Activated CD4-positive, alpha-beta memory T cell treated with anti-CD3 and anti-CD28 coated beads, Interleukin-2, amount 10 ng/mL, durations not matched to agents 7 days and 5 days (primary cell): ENCODE measurements at regions not wholly inside any gene's neighbourhood (a gene's known extent, or its start where the extent isn't known, plus 50 kb on each side); places are given as distances from the start of the nearest gene placed in this dataset.

ENCODE experiments used
- CTCF ChIA-PET: fragments of 350-600 bp; sonication (Branson Sonifier 250); formaldehyde crosslinking; loops from one replicate; lab custom pipeline; 2021; ENCODE audit warnings: antibody characterized with exemption, inconsistent platforms; lab: Charles Lee
- POLR2A ChIA-PET: fragments of 350-600 bp; sonication (Branson Sonifier 250); formaldehyde crosslinking; loops from one replicate; lab custom pipeline; 2021; ENCODE audit warnings: antibody characterized with exemption; lab: Charles Lee
- DNase-seq: peaks from one replicate; pipeline ENCODE4 v3.0.0-alpha.2; 2020
- H3K27ac Mint-ChIP-seq: one replicate; pipeline ENCODE4 v1.8.0; 2021; ENCODE audit warnings: mild to moderate bottlenecking, mixed read lengths
- H3K27me3 Mint-ChIP-seq: one replicate; pipeline ENCODE4 v1.8.0; 2021; ENCODE audit warnings: mixed read lengths
- H3K36me3 Mint-ChIP-seq: one replicate; pipeline ENCODE4 v1.8.0; 2021; ENCODE audit warnings: low read depth, mixed read lengths
- H3K4me1 Mint-ChIP-seq: one replicate; pipeline ENCODE4 v1.8.0; 2021; ENCODE audit warnings: mixed read lengths
- H3K4me3 Mint-ChIP-seq: one replicate; pipeline ENCODE4 v1.8.0; 2021; ENCODE audit warnings: mild to moderate bottlenecking, mixed read lengths
- H3K9me3 Mint-ChIP-seq: one replicate; pipeline ENCODE4 v1.8.0; 2021; ENCODE audit warnings: mixed read lengths

- no peaks in the 10 kb centered on the region for H3K27me3 Mint-ChIP-seq
Observed at GRCh38 chr3:117005274-117005673, 295.7 kb downstream of the TUSC7 start.

GRCh38 chr3:117005911-117006522 lies 296.4 kb downstream of the TUSC7 start:
- ChIA-PET POLR2A (no interaction called here), CTCF (no interaction called here)
- no peaks in the 10 kb centered on the region for H3K9me3 Mint-ChIP-seq
- H3K4me1 Mint-ChIP-seq = no peaks in the 10 kb centered on the region
- H3K4me3 Mint-ChIP-seq = no peak overlapping the region
- H3K27me3 Mint-ChIP-seq = no peaks in the 10 kb centered on the region
- no peaks in the 10 kb centered on the region for H3K36me3 Mint-ChIP-seq
- no peak for DNase-seq
- no peak overlapping the region for H3K27ac Mint-ChIP-seq

More at GRCh38 chr3:117005274-117005673, 295.7 kb downstream of the TUSC7 start:
- no peak for DNase-seq
- no peak overlapping the region for H3K27ac Mint-ChIP-seq
- no peaks in the 10 kb centered on the region for H3K9me3 Mint-ChIP-seq
- ChIA-PET POLR2A (no interaction called here), CTCF (no interaction called here)
- H3K36me3 Mint-ChIP-seq = no peaks in the 10 kb centered on the region
- no peak overlapping the region for H3K4me3 Mint-ChIP-seq
- H3K4me1 Mint-ChIP-seq = no peaks in the 10 kb centered on the region

- H3K27ac Mint-ChIP-seq = no peak overlapping the region
- POLR2A ChIA-PET = no interaction called here
- CTCF ChIA-PET = no interaction called here
Observed at GRCh38 chr3:117010318-117010717, 300.7 kb downstream of the TUSC7 start.

GRCh38 chr3:117011687-117012250 lies 302.2 kb downstream of the TUSC7 start:
- Mint-ChIP-seq H3K4me3 (no peak overlapping the region), H3K36me3 (no peaks in the 10 kb centered on the region), H3K27me3 (no peaks in the 10 kb centered on the region), H3K4me1 (no peaks in the 10 kb centered on the region), H3K9me3 (no peaks in the 10 kb centered on the region), H3K27ac (no peak overlapping the region)
- CTCF ChIA-PET = no interaction called here
- no peak for DNase-seq
- POLR2A ChIA-PET = no interaction called here

More at GRCh38 chr3:117010318-117010717, 300.7 kb downstream of the TUSC7 start:
- H3K36me3 Mint-ChIP-seq = no peaks in the 10 kb centered on the region
- H3K4me1 Mint-ChIP-seq = no peaks in the 10 kb centered on the region
- no peaks in the 10 kb centered on the region for H3K9me3 Mint-ChIP-seq
- no peak for DNase-seq
- no peaks in the 10 kb centered on the region for H3K27me3 Mint-ChIP-seq
- no peak overlapping the region for H3K4me3 Mint-ChIP-seq

- H3K9me3 Mint-ChIP-seq = no peaks in the 10 kb centered on the region
- H3K27ac Mint-ChIP-seq = no peak overlapping the region
- H3K4me1 Mint-ChIP-seq = no peaks in the 10 kb centered on the region
- CTCF ChIA-PET = no interaction called here
- POLR2A ChIA-PET = no interaction called here
- no peak overlapping the region for H3K4me3 Mint-ChIP-seq
- DNase-seq = no peak
- no peaks in the 10 kb centered on the region for H3K36me3 Mint-ChIP-seq
- no peaks in the 10 kb centered on the region for H3K27me3 Mint-ChIP-seq
Observed at GRCh38 chr3:117016378-117016777, 306.8 kb downstream of the TUSC7 start.

GRCh38 chr3:117017135-117017894 lies 307.7 kb downstream of the TUSC7 start:
- CTCF ChIA-PET = no interaction called here
- no peak overlapping the region for H3K4me3 Mint-ChIP-seq

GRCh38 chr3:117018655-117019054 lies 309.1 kb downstream of the TUSC7 start:
- no peaks in the 10 kb centered on the region for H3K4me1 Mint-ChIP-seq
- H3K36me3 Mint-ChIP-seq = no peaks in the 10 kb centered on the region
- H3K9me3 Mint-ChIP-seq = no peaks in the 10 kb centered on the region
- POLR2A ChIA-PET = no interaction called here
- DNase-seq = no peak
- H3K4me3 Mint-ChIP-seq = no peak overlapping the region
- H3K27me3 Mint-ChIP-seq = no peaks in the 10 kb centered on the region
- no peak overlapping the region for H3K27ac Mint-ChIP-seq
- CTCF ChIA-PET = interaction anchor here (1.1 kb wide), 1 partner anchor 1800 kb away, joined by 3 read pairs; no protein-coding TSS in a partner anchor

More at GRCh38 chr3:117017135-117017894, 307.7 kb downstream of the TUSC7 start:
- H3K27me3 Mint-ChIP-seq = no peaks in the 10 kb centered on the region
- DNase-seq = no peak
- H3K4me1 Mint-ChIP-seq = no peaks in the 10 kb centered on the region
- no peak overlapping the region for H3K27ac Mint-ChIP-seq
- no peaks in the 10 kb centered on the region for H3K36me3 Mint-ChIP-seq
- no peaks in the 10 kb centered on the region for H3K9me3 Mint-ChIP-seq
- POLR2A ChIA-PET = no interaction called here

GRCh38 chr3:117019082-117019713 lies 309.6 kb downstream of the TUSC7 start:
- peak; percentile 24 for DNase-seq
- H3K4me1 Mint-ChIP-seq = no peaks in the 10 kb centered on the region
- ChIA-PET CTCF (interaction anchor here (1.1 kb wide), 1 partner anchor 1799 kb away, joined by 3 read pairs; no protein-coding TSS in a partner anchor), POLR2A (no interaction called here)
- no peaks in the 10 kb centered on the region for H3K36me3 Mint-ChIP-seq
- H3K4me3 Mint-ChIP-seq = no peak overlapping the region
- no peaks in the 10 kb centered on the region for H3K9me3 Mint-ChIP-seq
- H3K27me3 Mint-ChIP-seq = no peaks in the 10 kb centered on the region
- H3K27ac Mint-ChIP-seq = no peak overlapping the region

- DNase-seq = no peak
- ChIA-PET CTCF (no interaction called here), POLR2A (no interaction called here)
- peaks cover 4% of the 10 kb centered on the region for H3K9me3 Mint-ChIP-seq
- H3K4me1 Mint-ChIP-seq = no peaks in the 10 kb centered on the region
- H3K27me3 Mint-ChIP-seq = no peaks in the 10 kb centered on the region
- no peaks in the 10 kb centered on the region for H3K36me3 Mint-ChIP-seq
- H3K27ac Mint-ChIP-seq = no peak overlapping the region
- H3K4me3 Mint-ChIP-seq = no peak overlapping the region
Observed at GRCh38 chr3:117026401-117026800, 316.8 kb downstream of the TUSC7 start.

- no peaks in the 10 kb centered on the region for H3K27me3 Mint-ChIP-seq
- DNase-seq = no peak
Observed at GRCh38 chr3:117035745-117036144, 326.2 kb downstream of the TUSC7 start.

GRCh38 chr3:117036259-117036799 lies 326.8 kb downstream of the TUSC7 start:
- Mint-ChIP-seq H3K27me3 (no peaks in the 10 kb centered on the region), H3K4me3 (no peak overlapping the region)

More at GRCh38 chr3:117035745-117036144, 326.2 kb downstream of the TUSC7 start:
- Mint-ChIP-seq H3K27ac (no peak overlapping the region), H3K4me3 (no peak overlapping the region), H3K9me3 (peaks cover 2% of the 10 kb centered on the region), H3K4me1 (no peaks in the 10 kb centered on the region), H3K36me3 (no peaks in the 10 kb centered on the region)
- POLR2A ChIA-PET = no interaction called here
- CTCF ChIA-PET = no interaction called here

GRCh38 chr3:117045143-117045542 lies 335.6 kb downstream of the TUSC7 start:
- no peak overlapping the region for H3K4me3 Mint-ChIP-seq
- DNase-seq = no peak
- no peaks in the 10 kb centered on the region for H3K9me3 Mint-ChIP-seq
- H3K27ac Mint-ChIP-seq = no peak overlapping the region
- POLR2A ChIA-PET = no interaction called here
- CTCF ChIA-PET = no interaction called here
- no peaks in the 10 kb centered on the region for H3K27me3 Mint-ChIP-seq
- no peaks in the 10 kb centered on the region for H3K36me3 Mint-ChIP-seq
- no peaks in the 10 kb centered on the region for H3K4me1 Mint-ChIP-seq

More at GRCh38 chr3:117036259-117036799, 326.8 kb downstream of the TUSC7 start:
- Mint-ChIP-seq H3K27ac (no peak overlapping the region), H3K36me3 (no peaks in the 10 kb centered on the region), H3K9me3 (peaks cover 2% of the 10 kb centered on the region), H3K4me1 (no peaks in the 10 kb centered on the region)
- no peak for DNase-seq
- ChIA-PET POLR2A (no interaction called here), CTCF (no interaction called here)
